HepG2 (cell line): ENCODE measurements at regions not wholly inside any gene's neighbourhood (a gene's known extent, or its start where the extent isn't known, plus 50 kb on each side); places are given as distances from the start of the nearest gene placed in this dataset.
"Not testable (repeated sequence)": the region's sequence is repeated elsewhere in the genome, so short reads cannot be mapped to it uniquely, and the experiment has no call there.

Source experiments
- CBX2 ChIP-seq, 2 experiments: fragments of 200-600 bp in 1 of 2; sonication (generic); formaldehyde crosslinking in 1 of 2; IDR thresholded peaks; 2 replicates each; pipeline versions ENCODE4 v1.7.0 to v1.8.1; 2018 to 2022; ENCODE audit warnings: low read depth in 2 of 2, low read length in 1 of 2, mild to moderate bottlenecking in 1 of 2, missing genetic modification reagents in 1 of 2
- CEBPB ChIP-seq: IDR thresholded peaks from 2 replicates; pipeline ENCODE4 v1.6.1; 2011; ENCODE audit warnings: low read depth, low read length, improper control_type of control experiment, borderline replicate concordance
- KDM4B ChIP-seq: sonication (generic); formaldehyde crosslinking; IDR thresholded peaks from 2 replicates; pipeline ENCODE4 v1.4.0; 2020; ENCODE audit warnings: missing genetic modification reagents
- KLF16 ChIP-seq, 2 experiments: sonication (generic) in 1 of 2; formaldehyde crosslinking in 1 of 2; IDR thresholded peaks; 2 replicates each; pipeline versions ENCODE4 v1.6.1 to v1.8.0; 2016 to 2023; ENCODE audit warnings: missing genetic modification reagents in 2 of 2, missing compliant biosample characterization in 1 of 2
- NCOA5 ChIP-seq: sonication (generic); formaldehyde crosslinking; IDR thresholded peaks from 2 replicates; pipeline ENCODE4 v1.4.0; 2020; ENCODE audit warnings: missing genetic modification reagents
- SOX6 ChIP-seq, 2 experiments: fragments of 450-650 bp in 1 of 2; sonication (generic) in 1 of 2; formaldehyde crosslinking in 1 of 2; IDR thresholded peaks; 2 replicates each; pipeline versions ENCODE4 v1.4.0 to v1.6.1; 2017 to 2020; ENCODE audit warnings: antibody characterized with exemption in 1 of 2, mild to moderate bottlenecking in 1 of 2, missing genetic modification reagents in 1 of 2
- SP2 ChIP-seq: sonication (generic); formaldehyde crosslinking; IDR thresholded peaks from 2 replicates; pipeline ENCODE4 v1.5.1; 2020; ENCODE audit warnings: mild to moderate bottlenecking, missing genetic modification reagents
- TAF1 ChIP-seq: sonication (generic); formaldehyde crosslinking; IDR thresholded peaks from 2 replicates; pipeline ENCODE4 v1.4.0; 2020; ENCODE audit warnings: missing genetic modification reagents
- TBL1XR1 ChIP-seq: fragments of 150-350 bp; IDR thresholded peaks from 2 replicates; pipeline ENCODE4 v1.6.1; 2014; ENCODE audit warnings: borderline replicate concordance, low read length; ENCODE audit not compliant: partially characterized antibody
- TOE1 ChIP-seq: sonication (generic); formaldehyde crosslinking; IDR thresholded peaks from 2 replicates; pipeline ENCODE4 v1.4.0; 2020; ENCODE audit warnings: mild to moderate bottlenecking, missing genetic modification reagents
- TF ChIP-seq, protein P1 (sequence below): sonication (generic); formaldehyde crosslinking; IDR thresholded peaks from 2 replicates; pipeline ENCODE4 v1.5.0; 2020; ENCODE audit warnings: mild to moderate bottlenecking, missing genetic modification reagents, moderate library complexity

DNA sequence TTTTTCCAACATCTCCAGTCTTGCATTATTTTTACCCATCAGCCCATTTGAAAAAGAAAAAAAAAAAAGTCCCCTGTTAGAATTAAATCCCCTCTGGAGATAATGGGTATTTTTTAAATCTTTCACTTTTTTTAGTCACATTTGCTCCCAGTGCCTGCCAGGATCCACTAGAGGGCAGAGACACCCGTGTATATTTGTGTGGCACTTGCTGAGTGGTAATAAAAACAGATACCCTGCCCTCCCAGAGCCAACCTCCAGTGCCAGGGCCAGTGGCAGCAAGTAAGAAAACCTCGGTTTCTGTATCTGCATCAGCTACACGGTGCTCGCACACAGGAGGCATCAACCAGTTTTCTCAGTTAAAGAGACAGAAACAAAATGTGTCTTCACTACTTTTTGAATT, 135.1 kb upstream of the DUSP22 start:
- not testable (repeated sequence) for TF ChIP-seq CEBPB; TAF1; TOE1 (CRISPR knock-in tag); CBX2 (IDR thresholded peaks at IDR 0.05; ENCODE audit: low read depth, low read length); CBX2 (CRISPR knock-in tag; IDR thresholded peaks at IDR 0.05; ENCODE audit: low read depth); NCOA5 (CRISPR knock-in tag); KDM4B (CRISPR knock-in tag); SOX6 (IDR thresholded peaks at IDR 0.05); SOX6 (CRISPR knock-in tag; IDR thresholded peaks at IDR 0.05); KLF16 (CRISPR knock-in tag; IDR thresholded peaks at IDR 0.05); SP2; TBL1XR1
- TF ChIP-seq, protein P1, sequence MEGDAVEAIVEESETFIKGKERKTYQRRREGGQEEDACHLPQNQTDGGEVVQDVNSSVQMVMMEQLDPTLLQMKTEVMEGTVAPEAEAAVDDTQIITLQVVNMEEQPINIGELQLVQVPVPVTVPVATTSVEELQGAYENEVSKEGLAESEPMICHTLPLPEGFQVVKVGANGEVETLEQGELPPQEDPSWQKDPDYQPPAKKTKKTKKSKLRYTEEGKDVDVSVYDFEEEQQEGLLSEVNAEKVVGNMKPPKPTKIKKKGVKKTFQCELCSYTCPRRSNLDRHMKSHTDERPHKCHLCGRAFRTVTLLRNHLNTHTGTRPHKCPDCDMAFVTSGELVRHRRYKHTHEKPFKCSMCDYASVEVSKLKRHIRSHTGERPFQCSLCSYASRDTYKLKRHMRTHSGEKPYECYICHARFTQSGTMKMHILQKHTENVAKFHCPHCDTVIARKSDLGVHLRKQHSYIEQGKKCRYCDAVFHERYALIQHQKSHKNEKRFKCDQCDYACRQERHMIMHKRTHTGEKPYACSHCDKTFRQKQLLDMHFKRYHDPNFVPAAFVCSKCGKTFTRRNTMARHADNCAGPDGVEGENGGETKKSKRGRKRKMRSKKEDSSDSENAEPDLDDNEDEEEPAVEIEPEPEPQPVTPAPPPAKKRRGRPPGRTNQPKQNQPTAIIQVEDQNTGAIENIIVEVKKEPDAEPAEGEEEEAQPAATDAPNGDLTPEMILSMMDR (CRISPR knock-in tag) = not testable (repeated sequence)
